Renal cortex interstitium (tissue), 11 donors: ENCODE measurements at regions not wholly inside any gene's neighbourhood (a gene's known extent, or its start where the extent isn't known, plus 50 kb on each side); places are given as distances from the start of the nearest gene placed in this dataset.
"Not testable (repeated sequence)": the region's sequence is repeated elsewhere in the genome, so short reads cannot be mapped to it uniquely, and the experiment has no call there.

ENCODE experiments used
- DNase-seq, 11 donors: peaks; one replicate each; pipeline ENCODE4 v3.0.0-alpha.2; 2013; ENCODE audit warnings: low read depth in 9 of 11, low spot score in 4 of 11; ENCODE audit errors: extremely low read depth in 1 of 11

GRCh38 chrX:18102006-18102405, 118.7 kb downstream of the BEND2 start:
- no peak for DNase-seq

- DNase-seq, result no peak
Measured at GRCh38 chrX:18101087-18101486, 119.6 kb downstream of the BEND2 start.

DNA sequence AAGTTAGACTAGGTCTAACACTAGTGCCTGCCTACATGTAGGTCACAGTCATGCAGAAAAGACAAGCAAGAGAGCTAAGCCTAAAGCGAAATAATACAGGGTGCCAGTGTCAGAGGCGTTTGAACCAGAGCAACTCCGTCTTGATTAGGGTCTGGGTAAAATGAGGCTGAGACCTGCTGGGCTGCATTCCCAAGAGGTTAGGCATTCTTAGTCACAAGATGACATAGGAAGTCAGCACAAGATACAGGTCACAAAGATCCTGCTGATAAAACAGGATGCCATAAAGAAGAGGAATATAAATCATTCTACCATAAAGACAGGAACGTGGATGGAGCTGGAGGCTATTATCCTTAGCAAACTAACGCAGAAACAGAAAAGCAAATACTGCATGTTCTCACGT, 120.9 kb downstream of the BEND2 start:
- no peak for DNase-seq

DNA sequence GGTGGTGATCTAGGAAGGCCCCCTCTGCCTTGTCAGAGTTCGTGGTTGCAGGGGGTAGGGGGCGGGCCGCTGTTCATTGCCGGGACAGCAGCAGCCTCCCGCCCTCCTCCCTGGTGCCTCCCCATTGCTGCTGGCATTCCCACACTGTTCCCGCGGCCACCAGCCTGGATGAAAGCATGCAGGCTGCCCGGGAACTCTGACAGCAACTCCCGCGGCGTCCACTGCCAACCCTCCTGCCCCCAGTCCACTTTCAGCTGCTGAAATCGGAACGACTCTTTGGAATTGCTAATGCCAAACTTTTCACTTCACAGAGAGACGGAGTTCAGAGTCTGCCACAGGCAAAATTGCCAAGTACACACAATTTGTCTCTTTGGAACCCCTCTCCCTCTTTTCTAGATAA, 121.9 kb downstream of the BEND2 start:
- no peak for DNase-seq

- DNase-seq, result no peak
Measured at GRCh38 chrX:18076434-18076833, 144.3 kb downstream of the BEND2 start.

DNA sequence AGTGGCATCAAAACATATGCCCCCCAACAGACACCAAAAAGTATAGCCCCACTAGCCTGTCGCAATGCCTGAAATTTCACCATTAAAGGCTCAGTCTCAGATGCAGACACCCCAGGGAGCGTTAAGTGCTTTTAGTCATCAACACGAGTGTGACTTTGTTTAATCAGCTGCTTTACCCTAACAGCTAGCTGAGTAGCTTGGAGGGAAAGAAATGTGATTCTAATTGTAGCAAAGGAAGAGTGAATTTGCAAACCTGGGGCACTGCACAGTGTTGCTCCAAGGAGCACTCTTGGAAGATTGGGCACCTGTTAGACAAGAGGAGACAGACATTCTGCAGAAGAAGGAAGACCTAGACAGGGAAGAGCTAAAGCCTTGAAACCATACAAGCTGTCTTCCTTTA, 145.1 kb downstream of the BEND2 start:
- DNase-seq, result no peak

GRCh38 chrX:18068045-18068444, 152.6 kb downstream of the BEND2 start:
- DNase-seq, result not testable (repeated sequence)

DNA sequence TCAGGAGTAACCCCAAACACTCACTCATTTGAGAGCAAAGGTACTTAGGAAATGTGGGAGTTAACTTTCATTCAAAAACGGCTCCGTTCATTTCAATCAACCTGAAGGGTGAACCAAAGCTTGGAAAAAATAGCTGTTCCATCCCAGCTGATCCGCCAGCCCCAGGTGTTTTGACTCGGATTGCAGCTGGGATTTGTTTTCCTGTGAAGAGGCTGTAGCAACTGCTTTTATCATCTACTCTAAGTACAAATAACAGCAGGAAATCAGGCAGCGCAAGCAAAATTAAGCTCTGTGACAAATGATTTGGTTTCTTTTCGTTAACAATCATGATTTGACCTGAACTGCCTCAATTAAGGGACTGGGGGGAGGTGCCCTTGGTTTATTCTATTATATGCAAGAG, 154.7 kb downstream of the BEND2 start:
- DNase-seq, result peak in 2 of 11 donors; percentile 12 to 14

DNA sequence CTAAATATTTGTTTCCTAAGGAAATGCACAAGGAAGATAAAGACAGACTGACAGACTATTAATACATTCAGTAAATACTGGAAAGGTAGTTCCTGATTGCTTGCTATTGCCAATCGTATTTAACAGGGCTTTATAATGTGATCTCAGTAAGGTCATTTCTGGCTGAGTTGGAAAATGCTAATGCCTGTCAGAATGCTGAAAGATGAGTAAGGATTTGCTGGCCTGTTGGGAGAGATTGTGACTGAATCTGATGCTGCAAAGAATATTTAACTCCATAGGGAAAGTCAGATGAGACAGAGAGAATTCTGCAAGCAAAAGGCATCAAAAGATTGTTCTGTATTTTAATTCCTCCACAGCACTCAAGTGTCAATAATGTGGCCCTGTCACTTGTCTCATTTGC, 169.0 kb downstream of the BEND2 start:
- no peak for DNase-seq

- DNase-seq, result no peak
Measured at GRCh38 chrX:18047491-18047890, 173.2 kb downstream of the BEND2 start.

- no peak for DNase-seq
Measured at GRCh38 chrX:18045436-18045835, 175.2 kb downstream of the BEND2 start.

GRCh38 chrX:18042776-18043175, 177.9 kb downstream of the BEND2 start:
- no peak for DNase-seq

- DNase-seq, result no peak
Measured at GRCh38 chrX:18041656-18042055, 179.0 kb downstream of the BEND2 start.

- no peak for DNase-seq
Measured at GRCh38 chrX:18039023-18039422, 177.9 kb upstream of the RAI2 start.

DNA sequence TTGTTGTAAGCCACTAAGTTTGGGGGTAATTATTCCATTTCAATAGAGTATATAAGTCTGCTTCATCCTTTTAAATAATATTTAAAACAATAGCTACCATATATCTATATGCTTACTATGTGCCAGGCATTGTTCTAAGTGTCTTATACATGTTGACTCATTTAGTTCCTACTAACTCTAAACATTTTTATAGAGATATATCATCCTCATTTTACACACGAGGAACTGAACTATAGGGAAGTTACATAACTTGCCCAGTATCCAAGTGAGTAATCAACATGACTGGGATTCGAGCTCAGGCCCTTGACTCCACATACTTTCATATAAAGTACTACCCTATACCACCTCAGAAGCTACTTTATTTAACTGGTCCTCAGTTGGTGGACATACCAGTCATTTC, 175.3 kb upstream of the RAI2 start:
- no peak for DNase-seq

DNA sequence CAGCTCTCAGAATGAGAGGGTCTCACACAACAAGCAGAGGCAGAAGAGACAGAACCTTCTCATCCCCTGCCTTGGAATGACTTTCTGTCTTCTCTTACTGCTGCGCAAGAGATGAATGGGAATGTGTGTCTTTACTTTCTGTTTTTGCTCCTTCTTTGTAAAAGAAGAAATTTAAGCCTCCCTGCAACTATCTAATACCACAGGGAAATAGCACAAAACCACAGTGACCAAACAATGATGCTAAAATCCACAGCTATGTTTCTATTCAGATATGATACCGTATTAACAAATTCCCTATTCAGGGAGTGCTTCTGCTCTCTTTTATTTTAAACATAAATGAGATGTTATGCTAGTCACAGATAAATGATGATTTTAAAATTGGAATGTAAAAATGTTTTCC, 173.8 kb upstream of the RAI2 start:
- no peak for DNase-seq

GRCh38 chrX:18034504-18034903, 173.4 kb upstream of the RAI2 start:
- DNase-seq, result no peak

DNA sequence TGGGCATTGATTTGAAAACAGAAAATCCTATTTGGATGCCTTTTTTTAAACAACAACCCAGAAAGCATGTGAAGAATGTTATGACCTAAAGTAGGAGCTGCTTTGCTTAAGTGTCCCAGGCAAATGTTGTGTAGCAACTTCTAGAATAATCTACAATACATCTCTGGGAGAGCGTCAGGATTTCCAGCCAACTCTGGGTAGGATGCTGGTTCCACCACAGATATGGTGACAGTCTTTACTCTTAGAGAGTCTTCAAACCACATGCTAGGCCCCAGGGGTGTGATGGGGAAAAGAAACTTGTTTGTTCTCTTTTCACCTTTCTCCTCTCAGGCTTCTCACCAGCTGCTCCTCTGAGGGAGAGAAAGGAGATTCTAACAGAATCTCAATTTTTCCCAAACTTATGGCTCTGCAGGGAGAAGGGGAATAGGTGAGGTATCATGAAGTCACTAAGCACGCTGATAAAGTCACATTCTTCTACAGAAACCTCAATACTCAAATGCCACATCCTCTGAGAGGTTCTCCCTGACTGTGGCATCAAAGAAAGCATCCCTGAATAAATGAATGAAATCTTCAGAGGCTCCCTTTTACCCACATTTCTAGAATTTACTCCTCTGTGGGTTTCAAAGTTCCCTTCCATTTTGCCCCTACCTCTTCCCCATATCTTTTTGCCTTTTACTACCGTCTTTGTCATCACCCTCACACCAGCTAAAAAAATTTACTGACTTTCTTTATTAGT, 171.6 kb upstream of the RAI2 start:
- no peak for DNase-seq

- no peak for DNase-seq
Measured at GRCh38 chrX:18031726-18032375, 170.8 kb upstream of the RAI2 start.

GRCh38 chrX:18030656-18031055, 169.6 kb upstream of the RAI2 start:
- DNase-seq, result not testable (repeated sequence)

DNA sequence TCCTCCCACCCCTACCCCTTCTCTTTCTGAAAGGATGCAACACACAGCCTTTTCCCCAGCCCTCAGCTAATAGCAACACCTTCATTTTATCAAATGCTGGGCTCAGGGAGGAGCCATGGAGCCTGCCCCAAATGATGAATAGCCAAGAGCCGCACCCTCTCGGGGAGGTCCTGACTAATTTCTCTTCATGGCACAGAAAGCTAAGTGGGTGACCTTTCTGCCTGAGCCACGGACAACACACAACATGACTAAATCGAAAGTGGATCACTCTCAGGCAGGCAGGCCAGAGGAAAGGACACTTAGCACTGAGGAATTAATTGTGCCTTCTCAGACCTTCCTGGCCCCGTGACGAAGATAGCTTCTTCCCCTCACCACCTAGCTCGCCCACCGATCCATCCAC, 165.1 kb upstream of the RAI2 start:
- no peak for DNase-seq
